Testis (tissue), 2 donors: ENCODE measurements at regions not wholly inside any gene's neighbourhood (a gene's known extent, or its start where the extent isn't known, plus 50 kb on each side); places are given as distances from the start of the nearest gene placed in this dataset.

Experiments
- CTCF ChIP-seq, 3 experiments: fragments of 450-650 bp in 2 of 3; fragments of 200-600 bp in 1 of 3; sonication (generic) in 1 of 3; IDR thresholded peaks; one replicate each; pipeline ENCODE4 v1.5.1; 2016 to 2019; ENCODE audit warnings: antibody characterized with exemption in 3 of 3, mild to moderate bottlenecking in 2 of 3, moderate library complexity in 1 of 3
- POLR2A ChIP-seq: fragments of 450-650 bp; IDR thresholded peaks from one replicate; pipeline ENCODE4 v1.6.1; 2017; ENCODE audit warnings: antibody characterized with exemption, mild to moderate bottlenecking, moderate library complexity

GRCh38 chr1:221912230-221912629, 170.3 kb upstream of the DUSP10 start:
- TF ChIP-seq CTCF (IDR thresholded peaks at IDR 0.05) (no peak), POLR2A (no peak)
